H9 (cell line): ENCODE measurements at regions not wholly inside any gene's neighbourhood (a gene's known extent, or its start where the extent isn't known, plus 50 kb on each side); places are given as distances from the start of the nearest gene placed in this dataset.

Experiments
- DNase-seq: peaks from one replicate; pipeline ENCODE4 v3.0.0-alpha.2; 2017
- H2AFZ ChIP-seq: one replicate; pipeline ENCODE4 v1.6.1; 2013; ENCODE audit warnings: mild to moderate bottlenecking, low read length, control low read depth, moderate library complexity
- H2AK5ac ChIP-seq: 2 replicates; pipeline ENCODE4 v1.6.1; 2013; ENCODE audit warnings: low read length, control low read depth, mixed read lengths; ENCODE audit not compliant: insufficient read length
- H2BK120ac ChIP-seq: one replicate; pipeline ENCODE4 v1.6.1; 2013; ENCODE audit warnings: low read depth, mild to moderate bottlenecking, low read length, control low read depth, inconsistent platforms; ENCODE audit not compliant: poor library complexity, severe bottlenecking
- H2BK12ac ChIP-seq: 2 replicates; pipeline ENCODE4 v1.6.1; 2013; ENCODE audit warnings: low read length, control low read depth, mixed read lengths, low read depth; ENCODE audit not compliant: insufficient read length
- H2BK15ac ChIP-seq: 2 replicates; pipeline ENCODE4 v1.6.1; 2013; ENCODE audit warnings: low read depth, low read length, control low read depth
- H2BK20ac ChIP-seq: one replicate; pipeline ENCODE4 v1.6.1; 2013; ENCODE audit warnings: low read depth, mild to moderate bottlenecking, low read length, control low read depth, inconsistent platforms; ENCODE audit not compliant: poor library complexity, severe bottlenecking
- H2BK5ac ChIP-seq: 2 replicates; pipeline ENCODE4 v1.6.1; 2013; ENCODE audit warnings: low read length, control low read depth, mixed read lengths; ENCODE audit not compliant: insufficient read length
- H3K14ac ChIP-seq: 2 replicates; pipeline ENCODE4 v1.6.1; 2013; ENCODE audit warnings: low read length, control low read depth; ENCODE audit not compliant: insufficient read depth
- H3K18ac ChIP-seq: 2 replicates; pipeline ENCODE4 v1.6.1; 2013; ENCODE audit warnings: low read depth, mild to moderate bottlenecking, mixed read lengths, low read length, control low read depth; ENCODE audit not compliant: insufficient read length
- H3K23ac ChIP-seq: 2 replicates; pipeline ENCODE4 v1.6.1; 2013; ENCODE audit warnings: low read length, control low read depth, mixed read lengths, low read depth; ENCODE audit not compliant: insufficient read length
- H3K23me2 ChIP-seq: 2 replicates; pipeline ENCODE4 v1.6.1; 2013; ENCODE audit warnings: low read depth, mild to moderate bottlenecking, mixed read lengths, low read length, control low read depth; ENCODE audit not compliant: insufficient read length, poor library complexity, severe bottlenecking
- H3K27ac ChIP-seq: 2 replicates; pipeline ENCODE4 v1.5.1; 2013; ENCODE audit warnings: low read length, control low read depth, mixed read lengths, low read depth; ENCODE audit not compliant: insufficient read length
- H3K27me3 ChIP-seq: 2 replicates; pipeline ENCODE4 v1.6.1; 2013; ENCODE audit warnings: low read length, control low read depth, inconsistent platforms; ENCODE audit not compliant: insufficient read depth
- H3K4ac ChIP-seq: 2 replicates; pipeline ENCODE4 v1.6.1; 2013; ENCODE audit warnings: low read depth, mild to moderate bottlenecking, control low read depth, inconsistent platforms, low read length, moderate library complexity
- H3K4me1 ChIP-seq: 2 replicates; pipeline ENCODE4 v1.6.1; 2013; ENCODE audit warnings: low read length, control low read depth, inconsistent platforms; ENCODE audit not compliant: insufficient read depth
- H3K4me2 ChIP-seq: 2 replicates; pipeline ENCODE4 v1.6.1; 2013; ENCODE audit warnings: low read length, control low read depth, mixed read lengths; ENCODE audit not compliant: insufficient read length, insufficient read depth
- H3K56ac ChIP-seq: 2 replicates; pipeline ENCODE4 v1.6.1; 2013; ENCODE audit warnings: low read depth, mild to moderate bottlenecking, mixed read lengths, low read length, control low read depth; ENCODE audit not compliant: insufficient read length
- H3K79me1 ChIP-seq: 2 replicates; pipeline ENCODE4 v1.6.1; 2013; ENCODE audit warnings: low read depth, mild to moderate bottlenecking, moderate library complexity, low read length, control low read depth, inconsistent platforms; ENCODE audit not compliant: insufficient read depth, poor library complexity, severe bottlenecking
- H3K79me2 ChIP-seq: 2 replicates; pipeline ENCODE4 v1.6.1; 2013; ENCODE audit warnings: low read length, control low read depth, inconsistent platforms; ENCODE audit not compliant: insufficient read depth
- H3K9ac ChIP-seq: 2 replicates; pipeline ENCODE4 v1.6.1; 2013; ENCODE audit warnings: low read length, control low read depth, mixed read lengths; ENCODE audit not compliant: insufficient read length; ENCODE audit errors: extremely low read depth
- H3K9me3 ChIP-seq: one replicate; pipeline ENCODE4 v1.6.1; 2013; ENCODE audit warnings: low read depth, low read length, inconsistent platforms; ENCODE audit not compliant: control insufficient read depth
- H3T11ph ChIP-seq: one replicate; pipeline ENCODE4 v1.6.1; 2013; ENCODE audit warnings: mild to moderate bottlenecking, low read length, control low read depth, inconsistent platforms
- H4K20me1 ChIP-seq: one replicate; pipeline ENCODE4 v1.6.1; 2013; ENCODE audit not compliant: control insufficient read depth, insufficient read length, insufficient read depth
- H4K5ac ChIP-seq: 2 replicates; pipeline ENCODE4 v1.6.1; 2013; ENCODE audit warnings: low read depth, mild to moderate bottlenecking, mixed read lengths, low read length, control low read depth; ENCODE audit not compliant: insufficient read length
- H4K8ac ChIP-seq: replicated peaks from 2 replicates; pipeline ENCODE4 v1.6.1; 2013; ENCODE audit warnings: low read length, control low read depth, mixed read lengths, low read depth; ENCODE audit not compliant: insufficient read length
- H4K91ac ChIP-seq: 2 replicates; pipeline ENCODE4 v1.6.1; 2013; ENCODE audit warnings: low read depth, mild to moderate bottlenecking, moderate library complexity, mixed read lengths, low read length, control low read depth; ENCODE audit not compliant: insufficient read length
- H3K27ac Mint-ChIP-seq, 3 experiments: 2 replicates in 2 of 3; 3 replicates in 1 of 3; pipeline ENCODE4 v1.8.0; 2020 to 2021; ENCODE audit warnings: mixed read lengths in 3 of 3, mild to moderate bottlenecking in 1 of 3, moderate library complexity in 1 of 3
- H3K27me3 Mint-ChIP-seq: 2 replicates; pipeline ENCODE4 v1.8.0; 2021; ENCODE audit warnings: low read depth, mild to moderate bottlenecking, moderate library complexity, mixed read lengths
- H3K36me3 Mint-ChIP-seq, 3 experiments: 2 replicates in 2 of 3; 3 replicates in 1 of 3; pipeline ENCODE4 v1.8.0; 2020 to 2021; ENCODE audit warnings: low read depth in 3 of 3, mixed read lengths in 3 of 3; ENCODE audit not compliant: insufficient read depth in 1 of 3
- H3K4me1 Mint-ChIP-seq, 2 experiments: 2 replicates each; pipeline ENCODE4 v1.8.0; 2020; ENCODE audit warnings: mixed read lengths in 2 of 2
- H3K4me3 Mint-ChIP-seq, 2 experiments: 2 replicates in 1 of 2; 3 replicates in 1 of 2; pipeline ENCODE4 v1.8.0; 2020 to 2021; ENCODE audit warnings: mild to moderate bottlenecking in 2 of 2, mixed read lengths in 2 of 2, moderate library complexity in 1 of 2
- H3K9me3 Mint-ChIP-seq, 2 experiments: 2 replicates in 1 of 2; 3 replicates in 1 of 2; pipeline ENCODE4 v1.8.0; 2020; ENCODE audit warnings: mild to moderate bottlenecking in 2 of 2, mixed read lengths in 2 of 2, moderate library complexity in 1 of 2
- CTCF ChIP-seq: fragments of 200-600 bp; sonication (generic); conservative IDR thresholded peaks from 3 replicates; pipeline ENCODE4 v1.8.0; 2021; ENCODE audit warnings: antibody characterized with exemption, mild to moderate bottlenecking
- WGBS: extraction: QIAGEN DNeasy Blood & Tissue Kit; methylation state at CpG from one replicate; pipeline ENCODE4 v1.1.7; 2013; ENCODE audit warnings: missing lambda C conversion rate, low lambda C conversion rate, mixed read lengths; ENCODE audit not compliant: insufficient read length; ENCODE audit errors: extremely low coverage; 5-methylcytosine and 5-hydroxymethylcytosine counted together

- Mint-ChIP-seq H3K9me3 (peaks cover 3% of the 10 kb centered on the region in 2 experiments; a peak in 3 of 5 replicates), H3K4me3 (no peak overlapping the region), H3K36me3 (no peaks in the 10 kb centered on the region), H3K4me1 (peaks cover 0 to 3% of the 10 kb centered on the region in 2 experiments; a peak in 1 of 4 replicates), H3K27ac (no peak overlapping the region), H3K27me3 (peaks cover 3% of the 10 kb centered on the region)
- no CpG with 5 or more reads among the region's 11 CpGs for WGBS
- H2BK20ac ChIP-seq, result no peak overlapping the region
- H2BK120ac ChIP-seq, result no peak overlapping the region
- no peak overlapping the region for H2BK5ac ChIP-seq
- H3K79me2 ChIP-seq, result no peaks in the 10 kb centered on the region
- H3K4me1 ChIP-seq, result no peaks in the 10 kb centered on the region
- no peaks in the 10 kb centered on the region for H3K79me1 ChIP-seq
- no peak overlapping the region for H3K18ac ChIP-seq
- no peak overlapping the region for H3K56ac ChIP-seq
- no peak overlapping the region for H4K5ac ChIP-seq
- no peak overlapping the region for H3K27ac ChIP-seq
- H3T11ph ChIP-seq, result no peak overlapping the region
- no peak overlapping the region for H3K23ac ChIP-seq
- H3K9ac ChIP-seq, result no peak overlapping the region
- no peak overlapping the region for H2BK12ac ChIP-seq
- H2BK15ac ChIP-seq, result no peak overlapping the region
- H4K91ac ChIP-seq, result no peak overlapping the region
- H3K9me3 ChIP-seq, result no peaks in the 10 kb centered on the region
- no peak overlapping the region for H2AFZ ChIP-seq
- no peaks in the 10 kb centered on the region for H3K27me3 ChIP-seq
- no peak overlapping the region for H4K8ac ChIP-seq
- no peak for TF ChIP-seq CTCF
- no peak overlapping the region for H3K4me2 ChIP-seq
- H2AK5ac ChIP-seq, result no peak overlapping the region
- H3K23me2 ChIP-seq, result no peaks in the 10 kb centered on the region
- DNase-seq, result peak; percentile 17
- no peaks in the 10 kb centered on the region for H4K20me1 ChIP-seq
- no peak overlapping the region for H3K4ac ChIP-seq
- no peak overlapping the region for H3K14ac ChIP-seq
Measured at GRCh38 chr1:30446095-30446494, 277.3 kb downstream of the MATN1 start.
